ENCODE measurements at regions not wholly inside any gene's neighbourhood (a gene's known extent, or its start where the extent isn't known, plus 50 kb on each side); places are given as distances from the start of the nearest gene placed in this dataset.
"Not testable (repeated sequence)": the region's sequence is repeated elsewhere in the genome, so short reads cannot be mapped to it uniquely, and the experiment has no call there.

DNA sequence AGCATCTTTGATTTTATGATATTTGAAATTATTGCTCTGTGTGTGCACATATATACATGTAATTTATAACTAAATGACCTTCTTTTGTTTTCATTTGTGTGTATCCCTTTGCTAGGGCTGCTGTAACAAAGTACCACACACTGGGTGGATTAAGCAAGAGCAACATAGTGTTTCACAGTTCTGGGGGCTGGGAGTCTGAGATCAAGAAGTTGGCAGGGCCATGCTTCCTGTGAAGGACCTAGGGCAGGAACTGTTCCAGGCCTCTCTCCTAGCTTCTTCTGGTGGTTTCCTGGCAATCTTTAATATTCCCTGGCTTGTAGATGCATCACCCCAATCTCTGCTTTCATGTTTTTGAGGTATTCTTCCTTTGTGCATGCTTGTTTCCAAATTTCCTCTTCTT, 1043.9 kb downstream of the TSN start:
- intact Hi-C loops (cut with DNase I): no loop called here
- no peak for ATAC-seq

DNA sequence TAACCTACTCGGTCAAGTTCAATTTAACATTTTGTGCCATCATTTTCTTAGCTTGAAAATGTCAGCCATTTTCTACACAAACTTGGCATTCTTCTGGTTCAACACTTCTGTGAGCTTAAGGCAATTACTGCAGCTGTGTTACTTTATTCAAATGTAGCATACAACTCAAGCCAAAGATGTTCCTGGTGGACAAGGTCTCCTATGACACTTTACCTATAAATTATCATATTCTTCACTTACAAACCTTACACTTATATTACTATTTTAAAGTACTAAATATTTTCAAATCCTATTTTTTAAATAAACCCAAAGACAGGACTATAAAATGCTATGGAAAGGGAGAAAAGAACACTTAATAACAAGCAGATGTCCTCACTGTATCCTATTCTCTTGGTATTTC, 1045.3 kb downstream of the TSN start:
- no peaks in the 10 kb centered on the region for H3K9me3 ChIP-seq
- intact Hi-C loops (cut with DNase I): no loop called here
- no peaks in the 10 kb centered on the region for H3K36me3 ChIP-seq (replicated peaks in 1 of 2; ENCODE audit: insufficient read depth in 1 of 2, low read depth in 2 of 2)
- no peak overlapping the region for H3K4me3 ChIP-seq
- no peaks in the 10 kb centered on the region for H3K27me3 ChIP-seq
- 76 to 81% methylated on average over 1 of the region's 1 CpG for WGBS, 2 donors
- ATAC-seq: no peak
- H3K27ac ChIP-seq: no peak overlapping the region
- no peak for DNase-seq
- TF ChIP-seq POLR2A (IDR thresholded peaks at IDR 0.05): no peak
- TF ChIP-seq, protein P1, sequence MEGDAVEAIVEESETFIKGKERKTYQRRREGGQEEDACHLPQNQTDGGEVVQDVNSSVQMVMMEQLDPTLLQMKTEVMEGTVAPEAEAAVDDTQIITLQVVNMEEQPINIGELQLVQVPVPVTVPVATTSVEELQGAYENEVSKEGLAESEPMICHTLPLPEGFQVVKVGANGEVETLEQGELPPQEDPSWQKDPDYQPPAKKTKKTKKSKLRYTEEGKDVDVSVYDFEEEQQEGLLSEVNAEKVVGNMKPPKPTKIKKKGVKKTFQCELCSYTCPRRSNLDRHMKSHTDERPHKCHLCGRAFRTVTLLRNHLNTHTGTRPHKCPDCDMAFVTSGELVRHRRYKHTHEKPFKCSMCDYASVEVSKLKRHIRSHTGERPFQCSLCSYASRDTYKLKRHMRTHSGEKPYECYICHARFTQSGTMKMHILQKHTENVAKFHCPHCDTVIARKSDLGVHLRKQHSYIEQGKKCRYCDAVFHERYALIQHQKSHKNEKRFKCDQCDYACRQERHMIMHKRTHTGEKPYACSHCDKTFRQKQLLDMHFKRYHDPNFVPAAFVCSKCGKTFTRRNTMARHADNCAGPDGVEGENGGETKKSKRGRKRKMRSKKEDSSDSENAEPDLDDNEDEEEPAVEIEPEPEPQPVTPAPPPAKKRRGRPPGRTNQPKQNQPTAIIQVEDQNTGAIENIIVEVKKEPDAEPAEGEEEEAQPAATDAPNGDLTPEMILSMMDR (IDR thresholded peaks at IDR 0.05): no peak
- H3K4me1 ChIP-seq: no peaks in the 10 kb centered on the region

More for the DNA sequence above, 1043.9 kb downstream of the TSN start:
- Histone ChIP-seq H3K36me3 (replicated peaks in 1 of 2; ENCODE audit: insufficient read depth in 1 of 2, low read depth in 2 of 2) (no peaks in the 10 kb centered on the region), H3K4me3 (no peak overlapping the region), H3K9me3 (no peaks in the 10 kb centered on the region), H3K4me1 (no peaks in the 10 kb centered on the region), H3K27ac (no peak overlapping the region), H3K27me3 (no peaks in the 10 kb centered on the region)
- no peak for TF ChIP-seq POLR2A (IDR thresholded peaks at IDR 0.05)
- TF ChIP-seq, protein P1 (IDR thresholded peaks at IDR 0.05): no peak
- no peak for DNase-seq

GRCh38 chr2:122804494-122804893, 1049.0 kb downstream of the TSN start:
- ATAC-seq (no peak), DNase-seq (no peak)
- H3K9me3 ChIP-seq: peaks cover 0 to 7% (median 0%) of the 10 kb centered on the region in 3 donors
- WGBS, 2 donors: 58 to 72% methylated on average over 4 of the region's 4 CpGs
- no peak overlapping the region for H3K27ac ChIP-seq
- no peaks in the 10 kb centered on the region for H3K4me1 ChIP-seq
- no peak overlapping the region for H3K4me3 ChIP-seq
- H3K27me3 ChIP-seq: no peaks in the 10 kb centered on the region
- no peaks in the 10 kb centered on the region for H3K36me3 ChIP-seq (replicated peaks in 1 of 2; ENCODE audit: insufficient read depth in 1 of 2, low read depth in 2 of 2)
- TF ChIP-seq, protein P1 (IDR thresholded peaks at IDR 0.05): no peak
- no peak for TF ChIP-seq POLR2A (IDR thresholded peaks at IDR 0.05)
- intact Hi-C loops (cut with DNase I): no loop called here

DNA sequence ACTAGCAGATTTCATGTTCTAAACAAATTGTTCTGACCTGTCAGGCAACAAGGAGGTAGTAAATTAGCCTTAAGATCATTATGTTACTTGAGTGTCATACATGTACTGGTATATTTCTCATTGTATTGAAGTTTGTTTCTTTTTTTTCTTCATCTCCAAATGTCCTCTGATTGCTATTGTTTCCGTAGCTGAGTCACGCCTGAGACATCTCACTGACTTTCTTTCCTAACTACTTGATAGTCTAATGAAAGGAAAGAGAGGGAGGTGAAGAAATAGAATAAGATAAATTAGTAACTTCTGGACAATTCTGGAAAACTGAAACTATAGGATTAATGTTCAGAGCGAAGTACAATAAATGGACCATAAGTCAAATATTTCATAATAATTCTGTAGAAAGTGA, 1049.9 kb downstream of the TSN start:
- no peak overlapping the region for H3K27ac ChIP-seq
- ATAC-seq (no peak), DNase-seq (no peak)
- WGBS, 2 donors: 76 to 79% methylated on average over 3 of the region's 3 CpGs
- H3K9me3 ChIP-seq: peaks cover 0 to 7% (median 0%) of the 10 kb centered on the region in 3 donors
- no peaks in the 10 kb centered on the region for H3K27me3 ChIP-seq
- intact Hi-C loops (cut with DNase I): no loop called here
- H3K4me1 ChIP-seq: no peaks in the 10 kb centered on the region
- TF ChIP-seq POLR2A (IDR thresholded peaks at IDR 0.05): no peak
- TF ChIP-seq, protein P1 (IDR thresholded peaks at IDR 0.05): no peak
- H3K36me3 ChIP-seq (replicated peaks in 1 of 2; ENCODE audit: insufficient read depth in 1 of 2, low read depth in 2 of 2): no peaks in the 10 kb centered on the region
- no peak overlapping the region for H3K4me3 ChIP-seq

- ATAC-seq (no peak), DNase-seq (no peak)
- H3K9me3 ChIP-seq: peaks cover 0 to 7% (median 0%) of the 10 kb centered on the region in 3 donors
- WGBS, 2 donors: 74 to 86% methylated on average over 4 of the region's 4 CpGs
- no peaks in the 10 kb centered on the region for H3K4me1 ChIP-seq
- intact Hi-C loops (cut with DNase I): no loop called here
- no peak overlapping the region for H3K27ac ChIP-seq
- TF ChIP-seq, protein P1 (IDR thresholded peaks at IDR 0.05): no peak
- no peak for TF ChIP-seq POLR2A (IDR thresholded peaks at IDR 0.05)
- no peaks in the 10 kb centered on the region for H3K36me3 ChIP-seq (replicated peaks in 1 of 2; ENCODE audit: insufficient read depth in 1 of 2, low read depth in 2 of 2)
- H3K27me3 ChIP-seq: no peaks in the 10 kb centered on the region
- no peak overlapping the region for H3K4me3 ChIP-seq
Measured at GRCh38 chr2:122808286-122808969, 1053.0 kb downstream of the TSN start.

DNA sequence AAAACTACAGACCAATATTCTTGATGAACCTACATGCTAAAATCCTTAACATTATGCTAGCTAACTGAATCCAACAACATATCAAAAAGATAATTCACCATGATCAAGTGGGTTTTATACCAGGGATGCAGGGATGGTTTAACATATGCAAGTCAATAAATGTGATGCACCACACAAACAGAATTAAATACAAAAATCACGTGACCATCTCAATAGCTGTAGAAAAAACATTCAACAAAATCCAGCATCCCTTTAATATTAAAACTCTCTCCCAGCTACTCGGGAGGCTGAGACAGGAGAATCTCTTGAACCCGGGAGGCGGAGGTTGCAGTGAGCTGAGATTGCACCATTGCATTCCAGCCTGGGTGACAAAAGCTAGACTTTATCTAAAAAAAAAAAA, 1056.8 kb downstream of the TSN start:
- H3K27me3 ChIP-seq; H3K9me3 ChIP-seq; H3K27ac ChIP-seq; H3K4me3 ChIP-seq; H3K4me1 ChIP-seq; intact Hi-C loops (cut with DNase I); ATAC-seq; H3K36me3 ChIP-seq (replicated peaks in 1 of 2; ENCODE audit: insufficient read depth in 1 of 2, low read depth in 2 of 2); DNase-seq: not testable (repeated sequence)
- WGBS, 2 donors: 58 to 68% methylated on average over 4 of the region's 4 CpGs

All from body of pancreas (tissue), 4 donors.